GM19035 (cell line): ENCODE measurements at regions not wholly inside any gene's neighbourhood (a gene's known extent, or its start where the extent isn't known, plus 50 kb on each side); places are given as distances from the start of the nearest gene placed in this dataset.
"Not testable (repeated sequence)": the region's sequence is repeated elsewhere in the genome, so short reads cannot be mapped to it uniquely, and the experiment has no call there.

Experiments used
- ATAC-seq: cut with Tn5 transposase; IDR thresholded peaks from one replicate; pipeline ENCODE4 v1.9.1; 2021; ENCODE audit not compliant: unreplicated experiment

GRCh38 chr5:136924490-136924889 is 559.1 kb upstream of the TRPC7 start:
- ATAC-seq, result no peak

DNA sequence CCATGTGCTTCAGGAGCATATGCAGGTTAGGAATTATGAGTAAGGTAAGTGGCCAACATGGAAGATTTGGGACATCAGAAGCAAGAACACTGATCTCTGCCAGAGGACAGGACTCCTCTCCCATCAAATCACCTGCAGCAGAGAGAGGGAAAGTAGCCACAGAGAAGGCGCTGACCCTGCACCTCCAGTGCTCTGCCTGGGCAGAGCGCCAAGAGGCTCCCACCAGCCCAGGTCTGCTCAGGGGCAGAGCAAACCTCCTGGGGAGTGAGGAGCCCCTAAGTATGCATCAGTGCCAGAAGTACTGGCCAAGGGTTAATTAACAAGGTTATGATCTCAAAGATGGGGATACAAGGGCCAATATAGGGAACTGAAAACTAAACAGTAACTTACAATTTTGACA is 545.3 kb upstream of the TRPC7 start:
- no peak for ATAC-seq

- ATAC-seq, result no peak
Measured at GRCh38 chr5:136909906-136910305, 544.6 kb upstream of the TRPC7 start.

- ATAC-seq, result no peak
Measured at GRCh38 chr5:136907371-136907770, 542.0 kb upstream of the TRPC7 start.

GRCh38 chr5:136906545-136906944 is 541.2 kb upstream of the TRPC7 start:
- ATAC-seq, result no peak

DNA sequence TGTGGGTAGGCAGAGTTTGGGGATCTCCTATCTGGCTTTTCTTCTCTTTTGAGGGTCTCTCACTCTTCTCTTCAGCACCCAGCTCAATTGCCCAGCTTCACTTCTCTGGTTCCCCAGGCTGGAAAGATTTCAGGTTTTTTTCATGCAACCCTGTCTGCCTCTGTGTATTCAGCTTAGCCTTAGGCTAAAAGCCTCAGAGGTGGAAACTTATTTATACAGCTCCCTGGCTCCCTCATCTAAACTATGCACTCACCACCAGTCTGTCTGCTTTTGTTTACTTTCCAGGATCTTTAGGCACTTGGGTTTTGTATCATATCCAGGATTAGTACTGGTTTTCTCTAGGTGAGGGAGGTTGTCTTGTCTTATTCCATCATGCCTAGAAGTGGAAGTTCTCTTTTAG is 540.2 kb upstream of the TRPC7 start:
- ATAC-seq, result no peak

- no peak for ATAC-seq
Measured at GRCh38 chr5:136894070-136894469, 528.7 kb upstream of the TRPC7 start.

DNA sequence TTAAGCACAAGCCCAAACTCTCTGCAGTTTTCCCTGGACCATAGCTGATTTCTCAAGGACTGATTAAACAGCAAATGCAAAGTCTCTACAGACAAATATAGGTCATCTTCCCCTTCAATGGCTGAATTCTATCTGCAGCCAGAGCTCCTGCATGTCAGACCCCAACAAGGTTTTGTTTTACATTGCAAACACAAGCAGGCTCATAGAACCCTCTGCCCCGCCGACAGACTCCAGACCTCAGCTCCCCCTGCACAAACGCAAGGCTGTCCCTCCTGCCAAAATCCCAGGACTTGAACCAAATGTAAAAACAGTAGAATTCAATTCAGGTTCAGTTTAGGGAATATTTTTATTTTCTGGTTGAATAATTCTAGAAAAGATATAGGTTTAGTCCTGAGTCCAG is 526.7 kb upstream of the TRPC7 start:
- no peak for ATAC-seq

DNA sequence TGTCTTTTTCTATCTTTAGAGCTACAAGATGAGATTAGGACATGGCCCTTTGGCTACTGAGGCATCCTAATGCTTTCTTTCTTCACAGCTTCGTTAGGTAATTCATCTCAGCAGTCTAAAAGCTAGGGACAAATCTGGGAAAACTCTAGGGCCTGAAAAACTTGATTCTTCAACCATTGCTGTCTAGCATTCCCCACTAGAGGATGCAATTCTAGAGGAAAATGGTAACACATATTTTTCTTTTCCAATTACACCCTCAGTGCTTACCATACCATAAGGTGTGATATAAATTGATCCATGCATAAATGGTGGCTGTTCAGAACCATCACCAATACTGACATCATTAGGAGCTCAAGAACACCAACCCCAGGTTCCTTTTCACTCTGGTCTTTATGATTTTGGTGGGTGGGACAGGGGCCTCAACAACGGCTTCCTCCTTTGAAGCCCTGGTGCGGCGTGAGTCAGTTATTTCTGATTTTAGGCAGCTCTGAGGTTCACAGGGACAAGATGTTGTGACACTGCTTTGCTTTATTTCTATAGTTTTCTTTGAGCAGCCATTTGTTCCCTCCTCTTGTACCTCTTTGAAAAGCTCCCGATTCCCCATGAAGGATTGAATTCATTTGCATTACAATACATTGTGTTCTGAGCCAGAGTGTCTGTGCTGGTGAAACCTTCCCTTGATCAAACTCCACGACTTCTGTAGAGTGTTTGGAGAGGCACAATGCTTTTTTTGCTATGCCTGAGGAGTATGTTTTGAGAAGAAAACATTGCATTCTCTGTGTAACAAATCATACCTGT is 526.0 kb upstream of the TRPC7 start:
- ATAC-seq, result no peak

- no peak for ATAC-seq
Measured at GRCh38 chr5:136890431-136891148, 525.2 kb upstream of the TRPC7 start.

GRCh38 chr5:136886608-136887007 is 521.3 kb upstream of the TRPC7 start:
- no peak for ATAC-seq

DNA sequence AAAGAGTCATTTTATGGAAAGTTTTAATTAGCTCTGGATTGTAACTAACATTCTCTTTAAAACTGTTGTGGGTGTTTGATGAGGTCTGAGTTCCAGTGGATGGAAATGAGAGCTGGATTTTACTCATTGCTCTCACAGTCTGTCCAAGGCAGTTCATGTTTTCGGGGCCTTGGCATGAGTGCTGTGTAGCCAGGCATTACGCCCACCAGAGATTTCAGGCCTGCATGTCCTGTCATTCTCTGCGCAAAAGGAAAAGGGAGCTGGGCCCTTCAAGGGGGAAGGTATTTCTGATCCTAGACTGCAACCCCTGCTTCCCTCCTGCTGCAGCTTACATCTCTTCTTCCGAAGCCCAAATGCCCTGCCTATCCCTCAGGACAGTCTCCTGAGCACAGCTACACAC is 499.6 kb upstream of the TRPC7 start:
- ATAC-seq, result no peak

DNA sequence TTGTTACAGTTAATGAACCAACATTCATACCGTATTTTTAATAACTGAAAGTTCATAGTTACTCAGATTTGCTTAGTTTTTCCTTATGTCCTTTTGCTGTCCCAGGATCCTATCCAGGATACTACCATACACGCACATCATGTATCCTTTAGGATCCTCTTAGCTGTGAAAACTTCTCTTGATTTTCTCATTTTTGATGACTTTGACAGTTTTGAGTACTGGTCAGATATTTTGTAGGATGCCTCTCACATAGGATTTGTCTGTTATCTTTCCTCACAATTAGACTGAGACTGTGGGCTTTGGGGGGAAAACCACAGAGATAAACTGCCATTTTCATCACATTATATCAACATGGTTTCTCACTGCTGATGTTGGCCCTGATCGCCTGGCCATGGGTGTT is 491.3 kb upstream of the TRPC7 start:
- no peak for ATAC-seq

- no peak for ATAC-seq
Measured at GRCh38 chr5:136853971-136854370, 488.6 kb upstream of the TRPC7 start.

- ATAC-seq, result no peak
Measured at GRCh38 chr5:136840601-136841000, 475.3 kb upstream of the TRPC7 start.

GRCh38 chr5:136836093-136836492 is 470.7 kb upstream of the TRPC7 start:
- ATAC-seq, result no peak

GRCh38 chr5:136820848-136821247 is 455.5 kb upstream of the TRPC7 start:
- ATAC-seq, result no peak

GRCh38 chr5:136819526-136820302 is 454.4 kb upstream of the TRPC7 start:
- ATAC-seq, result no peak

- no peak for ATAC-seq
Measured at GRCh38 chr5:136816327-136816726, 451.0 kb upstream of the TRPC7 start.

DNA sequence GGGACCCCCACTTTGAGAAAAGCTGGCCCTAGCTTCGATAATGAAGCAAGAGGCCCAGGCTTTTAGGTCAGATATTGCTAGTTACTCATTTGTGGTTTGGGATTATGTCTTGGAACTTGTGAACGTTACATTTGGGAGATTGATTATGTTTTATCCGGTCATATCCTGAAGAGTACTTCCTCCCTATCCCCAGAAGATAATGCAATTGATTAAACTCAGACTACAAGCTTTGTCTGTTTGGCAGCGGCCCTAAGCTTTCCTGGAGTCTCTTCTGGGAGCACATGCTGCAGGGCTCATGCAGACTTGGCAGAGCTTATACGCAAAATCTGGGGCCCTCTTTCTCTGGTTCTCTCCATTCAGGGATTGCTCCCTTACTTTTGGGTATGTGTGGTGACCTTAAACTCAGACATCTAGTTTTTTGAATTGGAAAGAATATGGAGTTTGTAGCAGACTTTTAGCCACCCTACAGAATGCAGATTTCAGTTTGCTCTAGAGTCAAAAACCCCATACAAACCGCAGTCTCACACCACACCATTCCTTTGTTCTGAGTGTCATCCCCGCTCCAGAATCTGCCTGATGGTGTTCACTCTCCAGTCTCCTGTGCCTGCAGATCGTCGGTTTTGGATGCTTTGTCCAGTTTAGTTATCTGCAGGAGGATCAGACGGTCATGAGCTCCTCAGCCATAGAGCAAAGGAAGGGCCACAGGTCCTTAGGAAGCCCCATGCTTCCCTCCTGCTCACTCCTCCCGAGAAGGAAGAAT is 449.5 kb upstream of the TRPC7 start:
- no peak for ATAC-seq

GRCh38 chr5:136812270-136812669 is 446.9 kb upstream of the TRPC7 start:
- not testable (repeated sequence) for ATAC-seq
